ENCODE measurements at regions not wholly inside any gene's neighbourhood (a gene's known extent, or its start where the extent isn't known, plus 50 kb on each side); places are given as distances from the start of the nearest gene placed in this dataset.

GRCh38 chr1:30462826-30463425 is 260.5 kb downstream of the MATN1 start:
- TF ChIP-seq CTCF (IDR thresholded peaks at IDR 0.05 in 4 of 5, conservative IDR thresholded peaks at IDR 0.05 in 1 of 5): no peak
- no peak for TF ChIP-seq POLR2A (IDR thresholded peaks at IDR 0.05)

Measured in gastrocnemius medialis (tissue), 4 donors.